ENCODE measurements at regions not wholly inside any gene's neighbourhood (a gene's known extent, or its start where the extent isn't known, plus 50 kb on each side); places are given as distances from the start of the nearest gene placed in this dataset.

DNA sequence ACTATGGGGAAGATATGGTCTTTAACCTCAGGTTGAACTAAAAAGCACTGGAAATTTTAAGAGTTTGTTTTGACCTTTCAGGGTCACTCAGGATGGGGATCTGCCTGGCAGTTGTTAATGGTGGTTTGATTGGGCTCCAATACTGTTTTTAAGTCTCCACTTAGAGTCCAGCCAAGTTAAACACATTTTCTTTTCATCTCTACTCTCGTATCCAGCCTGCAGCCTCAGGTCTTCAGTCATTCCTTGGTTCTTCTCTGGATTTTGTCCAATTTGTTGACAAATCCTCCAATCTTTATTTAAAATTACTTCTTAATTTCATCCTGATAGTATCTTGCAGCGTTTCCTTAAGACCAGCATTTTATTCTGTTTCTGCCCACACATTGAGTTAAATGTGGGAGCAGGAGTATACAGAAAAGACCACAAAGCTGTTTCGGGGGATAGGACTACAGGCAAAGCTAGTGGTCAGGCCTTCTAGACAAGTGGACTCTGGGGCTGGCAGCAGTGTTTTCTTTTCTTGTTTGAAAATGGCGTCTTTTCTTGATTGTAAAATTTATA, 133.2 kb upstream of the INHBA start:
- no peak overlapping the region for H3K27ac Mint-ChIP-seq
- peaks cover 27% of the 10 kb centered on the region for H3K9me3 Mint-ChIP-seq
- DNase-seq = no peak
- H3K27me3 Mint-ChIP-seq = no peaks in the 10 kb centered on the region
- H3K4me3 Mint-ChIP-seq = no peak overlapping the region
- peaks cover 3% of the 10 kb centered on the region for H3K36me3 Mint-ChIP-seq (ENCODE audit: low read depth)
- peaks cover 2% of the 10 kb centered on the region for H3K4me1 Mint-ChIP-seq
- intact Hi-C loops (cut with micrococcal nuclease) = no loop called here

DNA sequence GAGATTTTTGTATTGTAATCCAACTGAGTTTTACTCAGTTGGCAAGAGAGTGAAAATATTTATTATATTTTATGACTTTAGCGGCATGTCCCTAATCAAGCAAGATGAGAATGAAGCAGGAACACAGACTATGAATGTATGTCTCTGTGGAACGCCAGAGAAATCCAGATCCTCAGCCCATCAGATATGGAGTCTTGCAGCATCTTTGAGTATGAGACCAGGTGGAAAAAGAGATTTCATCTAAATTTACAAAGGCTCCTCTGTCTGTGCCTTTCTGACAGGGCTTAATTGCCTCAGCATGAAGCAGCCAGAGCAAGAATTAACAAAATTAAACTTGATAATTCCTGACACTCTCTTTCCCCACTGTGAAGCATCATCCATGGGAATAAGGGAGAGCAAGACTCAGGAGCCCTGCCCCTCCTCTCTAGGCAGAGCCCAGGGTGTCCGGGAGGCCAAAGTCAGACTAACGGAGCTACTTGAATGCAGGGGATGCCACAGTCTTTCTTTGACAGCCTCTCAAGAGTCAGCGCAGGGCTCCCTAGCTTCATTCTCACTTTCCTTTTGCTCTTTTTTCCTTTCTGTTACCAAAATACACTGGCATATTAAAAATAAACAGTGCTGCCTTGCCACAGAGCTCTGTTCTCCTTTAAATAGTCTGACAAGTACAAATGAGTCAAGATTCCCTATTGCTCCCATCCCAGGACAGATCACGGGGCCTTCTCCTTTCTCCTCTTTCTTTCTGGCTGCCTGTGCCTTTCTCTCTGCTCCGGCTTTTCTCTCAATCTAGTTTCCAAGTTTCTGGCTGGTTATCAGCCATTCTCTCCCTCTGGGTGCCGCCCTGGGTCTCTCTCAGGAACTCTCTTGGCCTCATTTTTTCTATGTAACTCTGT, 132.2 kb upstream of the INHBA start:
- Mint-ChIP-seq H3K27me3 (no peaks in the 10 kb centered on the region), H3K4me3 (no peak overlapping the region), H3K36me3 (ENCODE audit: low read depth) (peaks cover 3% of the 10 kb centered on the region), H3K4me1 (peaks cover 2% of the 10 kb centered on the region), H3K9me3 (peaks cover 24% of the 10 kb centered on the region), H3K27ac (no peak overlapping the region)
- intact Hi-C loops (cut with micrococcal nuclease) = no loop called here
- no peak for DNase-seq

DNA sequence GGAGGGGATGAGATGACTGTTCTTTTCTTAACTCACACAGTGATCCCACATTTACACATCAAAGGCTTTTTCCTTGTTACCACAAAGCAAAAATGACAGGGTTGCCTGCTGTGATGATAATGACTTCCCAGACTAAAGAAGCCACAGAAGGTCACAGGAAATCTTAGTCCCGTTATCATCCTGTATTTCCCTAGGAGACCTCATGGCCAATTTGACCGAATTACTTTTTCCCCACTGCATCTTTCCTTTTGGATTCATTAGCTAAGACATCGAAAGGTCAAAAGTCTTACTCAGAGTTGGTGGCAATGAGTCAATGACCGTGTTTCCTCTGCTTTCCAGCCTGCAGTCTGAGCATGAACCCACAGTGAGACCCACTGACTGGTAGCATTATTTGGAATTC, 130.1 kb upstream of the INHBA start:
- Mint-ChIP-seq H3K4me1 (peaks cover 2% of the 10 kb centered on the region), H3K27ac (no peak overlapping the region), H3K36me3 (ENCODE audit: low read depth) (peaks cover 3% of the 10 kb centered on the region), H3K9me3 (peaks cover 15% of the 10 kb centered on the region), H3K27me3 (no peaks in the 10 kb centered on the region), H3K4me3 (no peak overlapping the region)
- DNase-seq = no peak
- intact Hi-C loops (cut with micrococcal nuclease) = no loop called here

DNA sequence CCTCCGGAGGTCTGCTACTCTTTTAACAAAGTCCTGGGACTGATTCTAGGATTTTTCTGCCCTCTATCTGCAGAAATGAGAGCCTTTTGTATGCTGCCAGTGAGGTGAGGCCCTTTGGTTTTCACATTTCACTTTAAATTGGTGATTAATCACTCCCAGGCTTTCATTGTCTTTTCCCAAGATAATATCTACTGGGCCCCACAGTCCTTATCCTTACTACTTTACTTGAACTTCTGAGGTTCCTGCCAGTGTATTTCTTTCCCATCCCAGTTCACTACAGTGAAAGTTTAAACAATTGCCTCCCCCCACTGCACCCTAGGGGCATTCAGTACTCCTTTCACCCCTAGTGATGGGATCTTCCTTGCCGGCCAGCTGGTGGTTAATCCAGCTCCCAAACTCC, 127.4 kb upstream of the INHBA start:
- H3K36me3 Mint-ChIP-seq (ENCODE audit: low read depth) = peaks cover 3% of the 10 kb centered on the region

DNA sequence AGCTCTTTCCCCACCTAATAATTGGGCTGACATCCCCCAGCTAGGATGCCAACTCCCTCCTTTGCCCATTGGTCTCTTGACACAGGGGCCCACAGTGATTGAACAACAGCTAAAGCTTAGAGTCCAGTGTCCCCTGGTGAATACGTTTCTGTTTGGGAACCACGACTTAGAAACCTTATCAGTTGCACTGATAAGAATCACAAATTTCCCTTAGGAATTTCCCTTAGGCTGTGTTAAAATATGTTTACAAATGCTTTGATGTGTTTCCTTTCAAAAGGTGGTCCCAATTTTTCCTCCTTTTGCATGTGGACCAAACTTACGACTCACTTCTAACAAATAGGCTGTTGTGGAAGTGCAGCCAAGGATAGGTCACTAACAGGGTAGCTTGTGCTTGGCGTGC, 126.0 kb upstream of the INHBA start:
- no peaks in the 10 kb centered on the region for H3K27me3 Mint-ChIP-seq
- H3K27ac Mint-ChIP-seq = no peak overlapping the region
- peaks cover 13% of the 10 kb centered on the region for H3K9me3 Mint-ChIP-seq
- no peak overlapping the region for H3K4me3 Mint-ChIP-seq
- H3K4me1 Mint-ChIP-seq = peaks cover 5% of the 10 kb centered on the region
- intact Hi-C loops (cut with micrococcal nuclease) = no loop called here
- H3K36me3 Mint-ChIP-seq (ENCODE audit: low read depth) = peaks cover 3% of the 10 kb centered on the region
- no peak for DNase-seq

More for the DNA sequence above, 127.4 kb upstream of the INHBA start:
- Mint-ChIP-seq H3K27ac (no peak overlapping the region), H3K4me1 (peaks cover 2% of the 10 kb centered on the region), H3K27me3 (no peaks in the 10 kb centered on the region), H3K9me3 (peaks cover 13% of the 10 kb centered on the region), H3K4me3 (no peak overlapping the region)
- intact Hi-C loops (cut with micrococcal nuclease) = no loop called here
- no peak for DNase-seq

DNA sequence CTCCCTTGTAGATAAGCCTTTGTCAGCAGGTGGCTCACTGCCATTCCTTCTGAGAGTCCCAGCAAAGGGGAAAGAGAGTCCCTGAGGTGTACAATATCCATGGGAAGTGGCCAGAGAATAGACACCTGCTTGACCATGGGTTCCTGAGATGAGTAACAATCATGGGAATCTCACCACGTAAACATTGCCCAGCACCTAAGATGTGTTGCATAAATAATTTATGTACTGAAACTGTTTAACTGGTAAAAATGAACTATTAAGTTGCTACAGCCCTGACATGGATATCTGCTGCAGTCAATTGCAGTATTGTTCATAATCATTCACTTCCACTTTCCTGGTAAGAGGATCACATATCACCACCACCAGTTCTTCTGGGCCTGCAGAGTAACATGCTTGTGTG, 123.8 kb upstream of the INHBA start:
- H3K36me3 Mint-ChIP-seq (ENCODE audit: low read depth) = peaks cover 3% of the 10 kb centered on the region
- no peak overlapping the region for H3K4me3 Mint-ChIP-seq
- intact Hi-C loops (cut with micrococcal nuclease) = no loop called here
- peaks cover 8% of the 10 kb centered on the region for H3K9me3 Mint-ChIP-seq
- no peak overlapping the region for H3K27ac Mint-ChIP-seq
- H3K4me1 Mint-ChIP-seq = peaks cover 5% of the 10 kb centered on the region
- no peaks in the 10 kb centered on the region for H3K27me3 Mint-ChIP-seq
- DNase-seq = no peak

DNA sequence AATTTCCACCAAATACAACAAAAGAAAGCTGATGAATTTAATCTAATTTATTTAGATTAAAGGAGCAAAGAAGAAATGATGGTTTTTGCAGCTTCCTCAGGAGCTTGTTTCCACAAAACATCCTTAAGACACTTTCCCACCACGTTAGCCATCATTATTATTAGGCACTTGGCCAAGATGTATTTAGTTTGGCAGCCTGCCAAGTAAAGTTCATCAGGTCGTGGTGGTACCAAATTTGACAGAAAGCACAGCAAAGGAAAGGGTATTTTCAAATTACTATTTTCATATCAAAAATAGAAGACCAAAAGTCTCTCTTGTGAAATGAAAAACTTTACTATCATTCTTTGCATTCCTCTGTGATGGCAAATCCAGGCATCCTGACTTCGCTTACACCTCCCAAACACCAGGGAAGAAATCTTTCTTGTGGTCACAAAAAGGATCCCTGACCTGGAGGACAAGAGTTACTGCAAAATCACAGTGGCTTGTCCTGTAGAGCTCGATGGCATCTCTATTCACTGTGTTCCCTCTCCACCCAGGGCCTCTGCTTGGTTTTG, 123.1 kb upstream of the INHBA start:
- no peaks in the 10 kb centered on the region for H3K27me3 Mint-ChIP-seq
- H3K4me3 Mint-ChIP-seq = no peak overlapping the region
- H3K9me3 Mint-ChIP-seq = peaks cover 4% of the 10 kb centered on the region
- peaks cover 3% of the 10 kb centered on the region for H3K4me1 Mint-ChIP-seq
- H3K36me3 Mint-ChIP-seq (ENCODE audit: low read depth) = no peaks in the 10 kb centered on the region
- DNase-seq = no peak
- intact Hi-C loops (cut with micrococcal nuclease) = no loop called here
- no peak overlapping the region for H3K27ac Mint-ChIP-seq

DNA sequence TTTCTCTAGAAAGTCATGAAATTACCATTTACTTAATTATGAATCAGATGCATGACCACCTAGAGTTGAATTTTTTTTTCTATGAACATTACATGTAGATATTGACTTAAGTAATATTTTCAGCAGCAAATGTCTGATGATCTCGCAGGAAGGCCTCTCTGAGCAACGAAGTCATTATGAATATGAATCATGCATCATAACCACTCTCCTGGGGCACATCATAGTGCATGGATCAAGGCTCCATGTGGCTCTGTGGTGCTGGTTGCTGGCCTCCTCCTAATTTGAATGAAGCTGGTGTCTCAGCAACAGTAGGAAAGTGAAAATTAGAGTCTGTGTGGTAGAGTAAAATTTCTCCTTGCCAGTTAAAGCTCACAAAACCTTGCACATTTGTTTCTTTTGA, 121.4 kb upstream of the INHBA start:
- Mint-ChIP-seq H3K36me3 (ENCODE audit: low read depth) (no peaks in the 10 kb centered on the region), H3K4me3 (no peak overlapping the region), H3K4me1 (peaks cover 3% of the 10 kb centered on the region), H3K27ac (no peak overlapping the region), H3K9me3 (peaks cover 6% of the 10 kb centered on the region), H3K27me3 (peaks cover 4% of the 10 kb centered on the region)
- intact Hi-C loops (cut with micrococcal nuclease) = no loop called here
- no peak for DNase-seq

DNA sequence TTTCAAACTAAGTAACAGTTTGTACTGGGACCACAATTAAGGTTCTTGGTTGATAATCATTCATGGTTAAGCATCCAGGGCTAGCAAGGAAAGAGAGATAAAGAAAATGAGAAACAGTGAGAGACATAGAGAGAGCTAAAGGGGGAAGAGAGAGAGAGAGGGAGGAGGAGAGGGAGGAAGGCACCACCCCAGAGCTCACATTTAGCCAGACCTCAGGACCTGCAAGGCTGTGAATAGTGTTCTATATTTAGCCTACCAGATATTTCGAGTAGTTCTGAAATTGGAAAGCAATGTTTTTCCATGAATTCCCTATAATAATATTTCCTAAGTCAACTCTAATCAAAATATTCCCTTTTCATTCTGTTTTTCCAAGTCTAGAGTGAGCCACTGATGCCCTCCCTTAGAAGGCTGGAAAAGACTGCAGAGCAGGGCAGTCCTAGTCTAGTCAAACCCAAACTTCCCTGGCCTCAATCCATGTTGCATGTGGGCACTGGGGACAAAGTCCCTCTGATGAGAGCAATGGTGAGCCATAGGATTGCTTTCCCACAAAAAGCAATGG, 119.4 kb upstream of the INHBA start:
- Mint-ChIP-seq H3K27me3 (peaks cover 7% of the 10 kb centered on the region), H3K36me3 (ENCODE audit: low read depth) (no peaks in the 10 kb centered on the region), H3K4me3 (no peak overlapping the region), H3K9me3 (peaks cover 12% of the 10 kb centered on the region), H3K27ac (no peak overlapping the region), H3K4me1 (peaks cover 6% of the 10 kb centered on the region)
- intact Hi-C loops (cut with micrococcal nuclease) = no loop called here
- no peak for DNase-seq

DNA sequence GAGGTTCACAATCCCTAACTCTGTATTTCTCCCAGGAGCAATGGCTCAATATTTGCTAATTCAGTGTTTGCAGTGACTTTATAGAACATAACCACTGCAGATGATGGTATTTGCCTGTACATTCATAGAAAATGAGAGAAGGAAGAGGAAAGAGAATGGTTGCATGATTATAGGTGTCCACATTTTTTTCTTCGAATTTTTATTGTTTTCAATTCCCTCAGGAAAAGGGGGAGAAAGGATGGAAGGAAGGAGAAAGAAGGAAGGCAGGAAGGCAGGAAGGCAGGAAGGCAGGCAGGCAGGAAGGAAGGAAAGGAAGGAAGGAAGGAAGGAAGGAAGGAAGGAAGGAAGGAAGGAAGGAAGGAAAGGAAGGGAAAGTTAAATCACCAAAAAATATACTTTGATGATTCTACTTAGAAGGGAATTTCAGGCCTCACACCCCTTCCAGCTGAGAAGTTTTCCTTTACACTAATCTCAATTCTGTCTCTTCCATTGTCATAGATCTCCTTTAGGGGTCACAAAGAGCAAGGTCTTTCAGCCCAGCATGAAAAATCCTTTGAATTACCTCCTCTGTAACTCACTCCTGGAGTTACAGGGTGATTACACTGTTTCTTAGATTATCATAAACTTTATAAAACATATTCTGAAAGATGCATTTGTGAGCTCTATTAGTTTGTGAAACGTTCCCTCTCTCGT, 118.8 kb upstream of the INHBA start:
- no peak overlapping the region for H3K4me3 Mint-ChIP-seq
- no peaks in the 10 kb centered on the region for H3K36me3 Mint-ChIP-seq (ENCODE audit: low read depth)
- intact Hi-C loops (cut with micrococcal nuclease) = no loop called here
- no peak overlapping the region for H3K27ac Mint-ChIP-seq
- H3K4me1 Mint-ChIP-seq = peaks cover 11% of the 10 kb centered on the region
- peaks cover 7% of the 10 kb centered on the region for H3K27me3 Mint-ChIP-seq
- peaks cover 12% of the 10 kb centered on the region for H3K9me3 Mint-ChIP-seq
- DNase-seq = no peak

DNA sequence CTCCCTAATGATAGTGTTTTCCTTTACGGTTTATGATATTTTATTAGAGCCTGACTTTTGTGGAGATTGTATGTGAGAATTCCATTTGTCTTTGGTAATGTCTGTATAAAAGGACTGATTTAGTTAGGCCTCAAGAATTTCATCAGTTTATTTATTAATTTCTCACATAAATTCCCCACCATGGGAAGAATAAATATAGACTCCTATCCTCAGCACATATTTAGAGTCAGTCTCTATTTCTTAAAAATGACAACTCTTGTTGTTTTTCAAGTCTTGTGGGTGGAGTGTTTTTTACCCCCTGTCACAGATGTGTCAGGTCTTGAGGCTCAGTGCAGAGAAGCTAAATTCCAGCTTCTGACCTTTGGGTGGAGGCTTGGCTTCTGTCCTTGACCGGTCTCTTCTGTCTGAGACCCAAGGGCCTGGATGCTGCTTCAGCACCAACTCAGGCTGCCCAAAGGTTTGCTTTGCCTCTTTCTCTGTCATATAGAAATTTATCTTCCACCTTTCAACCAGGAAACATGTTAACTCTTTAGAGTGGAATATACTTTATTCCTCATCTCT, 117.3 kb upstream of the INHBA start:
- H3K9me3 Mint-ChIP-seq = peaks cover 9% of the 10 kb centered on the region

DNA sequence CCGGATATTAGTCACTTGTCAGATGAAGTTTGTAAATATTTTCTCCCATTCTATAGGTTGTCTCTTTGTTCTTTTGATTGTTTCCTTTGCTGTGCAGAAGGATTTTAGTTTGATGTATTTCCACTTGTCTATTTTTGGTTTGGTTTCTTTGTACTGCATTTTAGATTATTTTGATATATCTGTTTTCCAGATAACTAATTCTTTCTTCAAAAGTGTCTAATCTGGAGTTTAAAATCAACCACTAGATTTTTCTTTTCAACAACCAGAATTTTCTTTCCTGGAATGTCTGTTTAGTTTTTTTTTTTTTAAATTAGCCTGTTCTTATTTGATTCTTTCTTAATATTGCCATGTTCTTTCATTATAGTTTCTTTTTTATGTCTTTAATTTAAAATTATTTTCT, 116.8 kb upstream of the INHBA start:
- intact Hi-C loops (cut with micrococcal nuclease) = loop anchor here (5.0 kb wide), 1 partner anchor 63 kb away; no protein-coding TSS in a partner anchor
- Mint-ChIP-seq H3K9me3 (peaks cover 9% of the 10 kb centered on the region), H3K36me3 (ENCODE audit: low read depth) (no peaks in the 10 kb centered on the region), H3K4me1 (peaks cover 28% of the 10 kb centered on the region), H3K27ac (no peak overlapping the region), H3K27me3 (peaks cover 7% of the 10 kb centered on the region), H3K4me3 (no peak overlapping the region)
- DNase-seq = no peak

More for the DNA sequence above, 117.3 kb upstream of the INHBA start:
- H3K27me3 Mint-ChIP-seq = peaks cover 7% of the 10 kb centered on the region
- intact Hi-C loops (cut with micrococcal nuclease) = no loop called here
- H3K27ac Mint-ChIP-seq = no peak overlapping the region
- H3K4me3 Mint-ChIP-seq = no peak overlapping the region
- no peaks in the 10 kb centered on the region for H3K36me3 Mint-ChIP-seq (ENCODE audit: low read depth)
- no peak for DNase-seq
- peaks cover 22% of the 10 kb centered on the region for H3K4me1 Mint-ChIP-seq

DNA sequence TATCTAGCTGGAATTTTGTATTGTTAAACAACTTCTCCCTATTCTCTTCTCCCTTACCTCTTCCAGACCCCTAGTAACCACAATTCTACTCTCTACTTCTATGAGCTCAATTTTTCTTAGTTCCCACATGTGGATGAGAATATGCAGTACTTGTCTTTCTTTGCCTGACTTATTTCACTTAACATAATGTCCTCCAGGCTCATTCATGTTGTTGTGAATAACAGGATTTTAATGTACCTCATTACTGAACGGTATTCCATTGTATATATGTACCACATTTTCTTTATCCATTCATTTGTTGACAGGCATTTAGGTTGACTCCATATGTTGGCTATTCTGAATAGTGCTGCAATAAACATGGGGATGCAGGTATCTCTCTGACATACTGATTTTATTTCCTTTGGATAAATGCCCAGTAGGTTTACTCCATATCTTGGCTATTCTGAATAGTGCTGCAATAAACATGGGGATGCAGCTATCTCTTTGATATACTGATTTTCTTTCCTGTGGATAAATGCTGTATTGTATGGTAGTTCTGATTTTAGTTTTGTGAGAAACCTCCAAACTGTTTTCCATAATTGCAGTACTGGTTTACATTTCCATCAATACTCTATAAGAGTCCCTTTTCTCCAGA, 116.0 kb upstream of the INHBA start:
- H3K9me3 Mint-ChIP-seq = peaks cover 9% of the 10 kb centered on the region
- intact Hi-C loops (cut with micrococcal nuclease) = loop anchor here (5.0 kb wide), 1 partner anchor 63 kb away; no protein-coding TSS in a partner anchor
- H3K4me1 Mint-ChIP-seq = peaks cover 28% of the 10 kb centered on the region
- no peaks in the 10 kb centered on the region for H3K36me3 Mint-ChIP-seq (ENCODE audit: low read depth)
- H3K4me3 Mint-ChIP-seq = no peak overlapping the region
- H3K27me3 Mint-ChIP-seq = peaks cover 7% of the 10 kb centered on the region
- no peak for DNase-seq
- H3K27ac Mint-ChIP-seq = no peak overlapping the region
